Uterus (tissue), 2 donors: ENCODE measurements at regions not wholly inside any gene's neighbourhood (a gene's known extent, or its start where the extent isn't known, plus 50 kb on each side); places are given as distances from the start of the nearest gene placed in this dataset.
"Not testable (repeated sequence)": the region's sequence is repeated elsewhere in the genome, so short reads cannot be mapped to it uniquely, and the experiment has no call there.

Source experiments
- CTCF ChIP-seq, 4 experiments: fragments of 200-600 bp in 2 of 4; fragments of 450-650 bp in 2 of 4; sonication (generic) in 2 of 4; IDR thresholded peaks; one replicate each; pipeline ENCODE4 v1.5.1; 2016 to 2019; ENCODE audit warnings: antibody characterized with exemption in 4 of 4, mild to moderate bottlenecking in 2 of 4, moderate library complexity in 1 of 4
- POLR2A ChIP-seq, 2 donors: fragments of 450-650 bp; IDR thresholded peaks; one replicate each; pipeline ENCODE4 v1.6.1; 2016; ENCODE audit warnings: antibody characterized with exemption in 2 of 2, mild to moderate bottlenecking in 1 of 2, moderate library complexity in 1 of 2

DNA sequence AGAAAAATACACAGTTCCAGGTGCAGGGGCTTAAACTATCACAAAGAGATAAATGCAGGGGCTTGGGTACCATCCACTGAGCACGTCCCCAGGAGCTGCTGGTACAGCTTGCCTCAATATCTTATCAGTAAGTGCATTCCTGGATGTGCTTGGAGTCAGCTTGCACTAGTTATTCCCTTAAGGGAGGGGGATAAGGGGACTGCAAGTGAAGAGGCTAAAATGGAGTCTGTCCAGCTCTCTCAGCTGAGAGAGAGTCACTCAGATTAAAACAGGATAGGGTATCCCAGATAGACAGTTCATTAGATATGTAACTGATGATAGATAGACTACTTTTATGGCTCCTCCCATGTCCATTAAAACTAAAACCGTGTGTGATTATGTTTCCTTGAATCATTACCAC is 82.5 kb downstream of the PRR15 start:
- TF ChIP-seq CTCF, POLR2A (IDR thresholded peaks at IDR 0.05): not testable (repeated sequence)
